Stomach (tissue), 8 donors: ENCODE measurements at regions not wholly inside any gene's neighbourhood (a gene's known extent, or its start where the extent isn't known, plus 50 kb on each side); places are given as distances from the start of the nearest gene placed in this dataset.

Source experiments
- DNase-seq, 2 donors: peaks; one replicate each; pipeline versions ENCODE4 v3.0.0 to v3.0.0-alpha.2; 2013 to 2019
- H3K27ac ChIP-seq, 5 donors: fragments of 200-600 bp in 4 of 5; sonication (generic) in 4 of 5; one replicate each; pipeline ENCODE4 v1.5.1; 2013 to 2019; ENCODE audit warnings: mild to moderate bottlenecking in 1 of 5, moderate library complexity in 1 of 5
- H3K27me3 ChIP-seq, 3 donors: fragments of 200-600 bp; sonication (generic); one replicate each; pipeline ENCODE4 v1.5.1; 2017 to 2019; ENCODE audit warnings: mixed run types in 1 of 3
- H3K36me3 ChIP-seq, 4 donors: fragments of 200-600 bp; sonication (generic); 1 replicate in 3 of 4; 2 replicates in 1 of 4; pipeline ENCODE4 v1.5.1; 2016 to 2019
- H3K4me1 ChIP-seq, 4 donors: fragments of 200-600 bp; sonication (generic); one replicate each; pipeline ENCODE4 v1.5.1; 2016 to 2019
- H3K4me3 ChIP-seq, 4 donors: fragments of 200-600 bp; sonication (generic) in 3 of 4; one replicate each; pipeline ENCODE4 v1.5.1; 2016 to 2019; ENCODE audit warnings: mild to moderate bottlenecking in 1 of 4
- H3K9me3 ChIP-seq, 4 donors: fragments of 200-600 bp; sonication (generic); one replicate each; pipeline ENCODE4 v1.5.1; 2016 to 2019
- CTCF ChIP-seq, 7 experiments: fragments of 450-650 bp in 4 of 7; fragments of 200-600 bp in 3 of 7; sonication (generic) in 3 of 7; IDR thresholded peaks; one replicate each; pipeline ENCODE4 v1.5.1; 2016 to 2019; ENCODE audit warnings: antibody characterized with exemption in 7 of 7, control low read depth in 2 of 7, mild to moderate bottlenecking in 1 of 7
- EP300 ChIP-seq: sonication (generic); formaldehyde crosslinking; IDR thresholded peaks from one replicate; pipeline ENCODE4 v1.6.1; 2017; ENCODE audit warnings: antibody characterized with exemption
- POLR2A ChIP-seq, 4 donors: fragments of 450-650 bp; IDR thresholded peaks; one replicate each; pipeline ENCODE4 v1.6.1; 2016; ENCODE audit warnings: antibody characterized with exemption in 4 of 4, control low read depth in 2 of 4, mild to moderate bottlenecking in 1 of 4, moderate library complexity in 1 of 4
- POLR2AphosphoS5 ChIP-seq, 3 donors: sonication (generic); formaldehyde crosslinking; IDR thresholded peaks; one replicate each; pipeline ENCODE4 v1.6.1; 2016; ENCODE audit warnings: antibody characterized with exemption in 3 of 3
- WGBS, 5 donors: extraction: QIAGEN DNeasy Blood & Tissue Kit in 3 of 5; methylation state at CpG; one replicate each; pipeline versions ENCODE4 v1.1.5 to v1.1.7; 2013 to 2018; 5-methylcytosine and 5-hydroxymethylcytosine counted together
- intact Hi-C: fragments of 100-400 bp; cut with DNase I; formaldehyde crosslinking; loops from one replicate; pipeline ENCODE4 v1.15.1; 2023; ENCODE audit warnings: low total_unique reads
- donor health status: healthy with polysubstance abuse.
- donor health status: Bipolar disorder and iron deficiency.
- donor health status: healthy.

DNA sequence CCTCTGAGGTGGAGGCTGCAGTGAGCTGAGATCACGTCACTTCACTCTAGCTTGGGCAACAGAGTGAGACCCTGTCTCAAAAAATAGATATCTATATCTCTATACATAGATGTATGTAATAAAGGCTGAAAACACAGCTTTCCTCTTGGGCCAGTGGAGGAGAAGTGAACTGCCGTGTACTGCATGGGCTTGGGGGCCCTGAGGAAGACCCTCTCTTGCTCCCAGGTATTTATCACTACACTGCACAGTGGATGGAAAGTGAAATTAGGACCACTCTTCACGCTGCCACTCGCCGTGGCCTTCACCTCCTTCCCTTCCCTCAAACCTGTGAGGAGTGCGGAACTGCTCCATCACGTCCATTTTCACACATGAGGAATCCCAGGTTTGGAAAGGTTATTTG, 68.8 kb upstream of the SIAH1 start:
- peaks cover 0 to 6% (median 2%) of the 10 kb centered on the region in 4 donors for H3K4me1 ChIP-seq
- no peak overlapping the region for H3K4me3 ChIP-seq
- intact Hi-C loops, result no loop called here
- TF ChIP-seq POLR2A (IDR thresholded peaks at IDR 0.05), result no peak
- no peak for TF ChIP-seq EP300
- no peak for TF ChIP-seq POLR2AphosphoS5 (IDR thresholded peaks at IDR 0.05)
- no peak for TF ChIP-seq CTCF (IDR thresholded peaks at IDR 0.05)
- H3K27me3 ChIP-seq, result no peaks in the 10 kb centered on the region
- WGBS, 5 donors, result 89 to 94% (median 91%) methylated on average over 7 of the region's 7 CpGs
- H3K27ac ChIP-seq, result no peak overlapping the region
- DNase-seq, result no peak
- H3K9me3 ChIP-seq, result no peaks in the 10 kb centered on the region
- H3K36me3 ChIP-seq, result no peaks in the 10 kb centered on the region

DNA sequence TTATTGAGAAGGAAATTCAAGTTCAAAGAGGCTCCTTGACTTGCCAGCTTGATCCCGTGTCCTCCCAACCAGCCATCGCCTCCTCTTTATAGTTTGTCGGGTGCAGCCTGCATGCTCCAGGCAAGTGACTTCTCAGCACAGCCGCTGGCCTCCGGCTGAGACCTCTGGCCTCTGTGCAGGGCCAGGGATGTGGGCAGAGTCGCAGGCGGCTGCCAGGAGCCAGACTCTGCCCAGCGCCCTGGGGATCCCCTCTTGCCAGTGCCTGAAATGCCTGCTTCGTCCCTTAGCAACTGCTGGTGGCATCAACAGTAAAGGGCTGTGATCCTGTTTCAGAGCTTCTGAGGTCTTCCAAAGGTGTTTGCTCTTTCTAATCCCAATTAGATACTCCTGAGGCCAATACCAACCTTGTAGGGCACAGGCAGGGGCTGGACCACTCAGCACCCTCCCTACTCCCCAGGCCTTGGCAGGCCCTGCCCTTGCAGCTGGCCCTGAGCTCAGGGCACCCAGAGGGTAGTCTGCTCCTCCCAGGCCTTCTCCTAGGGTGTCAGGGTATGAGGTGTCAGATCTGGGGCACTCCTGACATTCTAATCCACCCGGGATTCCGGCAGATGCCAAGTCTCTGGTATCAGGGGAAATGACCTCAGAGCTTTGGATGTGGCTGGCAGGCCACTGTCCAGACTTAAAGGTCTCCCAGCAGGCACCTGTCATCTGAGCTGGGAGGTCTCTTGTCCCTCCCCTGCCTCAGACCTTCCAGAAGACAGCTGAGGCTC, 68.0 kb upstream of the SIAH1 start:
- H3K27ac ChIP-seq, result no peak overlapping the region
- no peaks in the 10 kb centered on the region for H3K36me3 ChIP-seq
- intact Hi-C loops, result no loop called here
- TF ChIP-seq POLR2AphosphoS5 (IDR thresholded peaks at IDR 0.05) (no peak), CTCF (IDR thresholded peaks at IDR 0.05) (no peak), EP300 (no peak), POLR2A (IDR thresholded peaks at IDR 0.05) (no peak)
- no peak overlapping the region for H3K4me3 ChIP-seq
- DNase-seq, result no peak
- H3K4me1 ChIP-seq, result peaks cover 0 to 4% (median 0%) of the 10 kb centered on the region in 4 donors
- no peaks in the 10 kb centered on the region for H3K27me3 ChIP-seq
- no peaks in the 10 kb centered on the region for H3K9me3 ChIP-seq
- WGBS, 5 donors, result 79 to 85% (median 82%) methylated on average over 10 to 11 of the region's 11 CpGs

DNA sequence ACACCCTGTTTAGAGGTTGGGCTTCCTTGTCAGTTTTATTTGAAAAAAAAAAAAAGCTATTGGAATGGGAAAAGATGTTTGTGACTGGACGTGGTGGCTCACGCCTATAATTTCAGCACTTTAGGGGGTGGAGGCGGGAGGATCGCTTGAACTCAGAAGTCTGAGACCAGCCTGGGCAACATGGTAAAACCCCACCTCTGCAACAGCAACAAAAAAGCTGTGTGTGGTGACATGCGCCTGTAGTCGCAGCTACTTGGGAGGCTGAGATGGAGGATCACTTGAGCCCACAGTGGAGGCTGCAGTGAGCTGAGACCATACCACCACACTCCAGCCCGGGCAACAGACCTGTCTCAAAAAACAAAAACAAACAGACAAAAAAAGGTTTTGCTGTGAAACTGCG, 66.1 kb upstream of the SIAH1 start:
- no peak overlapping the region for H3K27ac ChIP-seq
- H3K36me3 ChIP-seq, result no peaks in the 10 kb centered on the region
- DNase-seq, result no peak
- intact Hi-C loops, result no loop called here
- H3K9me3 ChIP-seq, result no peaks in the 10 kb centered on the region
- 90 to 93% (median 91%) methylated on average over 8 of the region's 8 CpGs for WGBS, 5 donors
- no peaks in the 10 kb centered on the region for H3K27me3 ChIP-seq
- H3K4me3 ChIP-seq, result no peak overlapping the region
- no peaks in the 10 kb centered on the region for H3K4me1 ChIP-seq
- TF ChIP-seq EP300, result no peak
- TF ChIP-seq POLR2A (IDR thresholded peaks at IDR 0.05), result no peak
- no peak for TF ChIP-seq POLR2AphosphoS5 (IDR thresholded peaks at IDR 0.05)

GRCh38 chr16:48450367-48450766, 65.2 kb upstream of the SIAH1 start:
- TF ChIP-seq CTCF (IDR thresholded peaks at IDR 0.05) (no peak), EP300 (no peak), POLR2AphosphoS5 (IDR thresholded peaks at IDR 0.05) (no peak), POLR2A (IDR thresholded peaks at IDR 0.05) (no peak)
- H3K27ac ChIP-seq, result no peak overlapping the region
- no peaks in the 10 kb centered on the region for H3K27me3 ChIP-seq
- no peak for DNase-seq
- no peak overlapping the region for H3K4me3 ChIP-seq
- no peaks in the 10 kb centered on the region for H3K36me3 ChIP-seq
- WGBS, 5 donors, result 23 to 54% (median 27%) methylated on average over 1 of the region's 1 CpG
- peaks cover 0 to under 1% (median under 1%) of the 10 kb centered on the region in 4 donors for H3K4me1 ChIP-seq
- H3K9me3 ChIP-seq, result no peaks in the 10 kb centered on the region
- intact Hi-C loops, result no loop called here

GRCh38 chr16:48448841-48449481, 63.7 kb upstream of the SIAH1 start:
- peaks cover 0 to 8% (median 2%) of the 10 kb centered on the region in 4 donors for H3K4me1 ChIP-seq
- WGBS, 5 donors, result 90 to 98% (median 95%) methylated on average over 6 to 9 of the region's 9 CpGs
- H3K27me3 ChIP-seq, result no peaks in the 10 kb centered on the region
- no peak for TF ChIP-seq POLR2AphosphoS5 (IDR thresholded peaks at IDR 0.05)
- TF ChIP-seq POLR2A (IDR thresholded peaks at IDR 0.05), result no peak
- no peak for TF ChIP-seq EP300
- intact Hi-C loops, result no loop called here
- no peak overlapping the region for H3K4me3 ChIP-seq
- no peak for DNase-seq
- H3K36me3 ChIP-seq, result no peaks in the 10 kb centered on the region
- H3K27ac ChIP-seq, result no peak overlapping the region
- H3K9me3 ChIP-seq, result no peaks in the 10 kb centered on the region
